B cell (primary cell): ENCODE measurements at regions not wholly inside any gene's neighbourhood (a gene's known extent, or its start where the extent isn't known, plus 50 kb on each side); places are given as distances from the start of the nearest gene placed in this dataset.
"Not testable (repeated sequence)": the region's sequence is repeated elsewhere in the genome, so short reads cannot be mapped to it uniquely, and the experiment has no call there.

Experiments used
- ATAC-seq: fragments of 200-7000 bp; cut with Tn5 transposase; one replicate; pipeline ENCODE4 v1.10.0; 2021; ENCODE audit warnings: low read depth, mild to moderate bottlenecking, moderate number of reproducible peaks, moderate library complexity
- CTCF ChIA-PET: fragments of 350-600 bp; sonication (Branson Sonifier 250); formaldehyde crosslinking; loops from one replicate; lab custom pipeline; 2021; ENCODE audit warnings: antibody characterized with exemption, inconsistent platforms; lab: Charles Lee
- POLR2A ChIA-PET: fragments of 350-600 bp; sonication (Branson Sonifier 250); formaldehyde crosslinking; loops from one replicate; lab custom pipeline; 2021; ENCODE audit warnings: antibody characterized with exemption; lab: Charles Lee
- DNase-seq: peaks from one replicate; pipeline ENCODE4 v3.0.0; 2013
- H2AFZ ChIP-seq: 2 replicates; pipeline ENCODE4 v1.6.1; 2012; ENCODE audit warnings: mild to moderate bottlenecking, low read depth, low read length; ENCODE audit not compliant: insufficient read depth, poor library complexity, severe bottlenecking
- H3K27ac ChIP-seq, 2 donors: 1 replicate in 1 of 2; 2 replicates in 1 of 2; pipeline ENCODE4 v1.5.1; 2012 to 2013; ENCODE audit warnings: low read length in 2 of 2, mild to moderate bottlenecking in 2 of 2, moderate library complexity in 1 of 2
- H3K27me3 ChIP-seq, 4 experiments: fragments of 200-600 bp in 1 of 4; sonication (generic) in 1 of 4; replicated peaks in 1 of 4; 1 replicate in 2 of 4; 2 replicates in 2 of 4; pipeline versions ENCODE4 v1.6.1 to v1.7.0; 2013 to 2016; ENCODE audit warnings: low read length in 3 of 4, mild to moderate bottlenecking in 2 of 4, mixed read lengths in 1 of 4, moderate library complexity in 1 of 4; ENCODE audit not compliant: insufficient read depth in 4 of 4, control insufficient read depth in 3 of 4; ENCODE audit errors: control extremely low read depth in 1 of 4
- H3K36me3 ChIP-seq, 2 experiments: replicated peaks in 1 of 2; 1 replicate in 1 of 2; 2 replicates in 1 of 2; pipeline versions ENCODE4 v1.6.1 to v1.7.1; 2013; ENCODE audit warnings: low read length in 1 of 2; ENCODE audit not compliant: insufficient read depth in 2 of 2, control insufficient read depth in 1 of 2; ENCODE audit errors: control extremely low read depth in 1 of 2, extremely low read depth in 1 of 2
- H3K4me1 ChIP-seq, 2 donors: fragments of 200-600 bp in 1 of 2; sonication (generic) in 1 of 2; 1 replicate in 1 of 2; 2 replicates in 1 of 2; pipeline versions ENCODE4 v1.5.1 to v1.6.1; 2013 to 2017; ENCODE audit warnings: low read length in 2 of 2; ENCODE audit not compliant: control insufficient read depth in 2 of 2, insufficient read depth in 2 of 2
- H3K4me2 ChIP-seq: replicated peaks from 2 replicates; pipeline ENCODE3; 2012; ENCODE audit warnings: mild to moderate bottlenecking, low read depth, low read length; ENCODE audit not compliant: poor library complexity, severe bottlenecking
- H3K4me3 ChIP-seq, 5 experiments: fragments of 200-600 bp in 1 of 5; sonication (generic) in 1 of 5; 1 replicate in 3 of 5; 2 replicates in 2 of 5; pipeline versions ENCODE4 v1.5.1 to v1.7.0; 2011 to 2016; ENCODE audit warnings: low read length in 4 of 5, mild to moderate bottlenecking in 4 of 5, low read depth in 2 of 5, control low read depth in 1 of 5, moderate library complexity in 1 of 5; ENCODE audit not compliant: insufficient read depth in 1 of 5; ENCODE audit errors: control extremely low read depth in 1 of 5, extremely low read depth in 1 of 5
- H3K79me2 ChIP-seq: fragments of 200-600 bp; sonication (generic); one replicate; pipeline ENCODE4 v1.6.0; 2016; ENCODE audit warnings: low read length; ENCODE audit not compliant: control insufficient read depth, insufficient read depth
- H3K9ac ChIP-seq: fragments of 200-600 bp; sonication (generic); 2 replicates; pipeline ENCODE4 v1.6.1; 2017; ENCODE audit warnings: mild to moderate bottlenecking, low read length, moderate library complexity
- H3K9me3 ChIP-seq, 3 donors: one replicate each; pipeline versions ENCODE4 v1.6.1 to v1.7.1; 2013; ENCODE audit warnings: low read length in 2 of 3; ENCODE audit not compliant: control insufficient read depth in 2 of 3, insufficient read depth in 1 of 3; ENCODE audit errors: control extremely low read depth in 1 of 3
- H4K20me1 ChIP-seq: 2 replicates; pipeline ENCODE4 v1.6.0; 2012; ENCODE audit warnings: mild to moderate bottlenecking, low read length; ENCODE audit not compliant: insufficient read depth, control insufficient read depth, poor library complexity, severe bottlenecking
- H3K27ac Mint-ChIP-seq: one replicate; pipeline ENCODE4 v1.8.0; 2021; ENCODE audit warnings: mixed read lengths
- H3K27me3 Mint-ChIP-seq: one replicate; pipeline ENCODE4 v1.8.0; 2021; ENCODE audit warnings: mixed read lengths
- H3K4me1 Mint-ChIP-seq: one replicate; pipeline ENCODE4 v1.8.0; 2021; ENCODE audit warnings: mixed read lengths
- H3K4me3 Mint-ChIP-seq: one replicate; pipeline ENCODE4 v1.8.0; 2021; ENCODE audit warnings: mixed read lengths
- H3K9me3 Mint-ChIP-seq: one replicate; pipeline ENCODE4 v1.8.0; 2022; ENCODE audit warnings: mixed read lengths; ENCODE audit not compliant: insufficient read depth
- CTCF ChIP-seq: fragments of 200-600 bp; IDR thresholded peaks from one replicate; pipeline ENCODE4 v1.8.0; 2022; ENCODE audit warnings: antibody characterized with exemption, mild to moderate bottlenecking
- EZH2 ChIP-seq: IDR thresholded peaks from 2 replicates; pipeline ENCODE4 v1.6.1; 2012; ENCODE audit warnings: borderline replicate concordance, low read depth, mild to moderate bottlenecking, moderate library complexity, low read length; ENCODE audit not compliant: insufficient read depth, poor library complexity, severe bottlenecking
- WGBS: methylation state at CpG from one replicate; pipeline ENCODE4 v1.1.5; 2013; ENCODE audit warnings: missing lambda C conversion rate; ENCODE audit not compliant: insufficient coverage; 5-methylcytosine and 5-hydroxymethylcytosine counted together
- intact Hi-C: fragments of 100-400 bp; cut with micrococcal nuclease; formaldehyde crosslinking; loops from one replicate; pipeline ENCODE4 v1.10.0; 2022

GRCh38 chr5:116872986-116873385, 298.4 kb upstream of the SEMA6A start:
- POLR2A ChIA-PET: no interaction called here
- H3K9me3 Mint-ChIP-seq: no peaks in the 10 kb centered on the region
- Histone ChIP-seq H3K27ac (no peak overlapping the region), H3K4me2 (no peak overlapping the region), H3K27me3 (no peaks in the 10 kb centered on the region), H3K9ac (no peak overlapping the region), H3K79me2 (no peaks in the 10 kb centered on the region), H3K9me3 (peaks cover 0 to 9% (median 0%) of the 10 kb centered on the region in 3 donors), H3K4me1 (no peaks in the 10 kb centered on the region), H2AFZ (no peak overlapping the region), H3K4me3 (no peak overlapping the region), H4K20me1 (no peaks in the 10 kb centered on the region), H3K36me3 (no peaks in the 10 kb centered on the region)
- CTCF ChIA-PET: no interaction called here
- H3K27ac Mint-ChIP-seq: no peak overlapping the region
- ATAC-seq (no peak), DNase-seq (no peak)
- H3K4me1 Mint-ChIP-seq: no peaks in the 10 kb centered on the region
- no peak for TF ChIP-seq EZH2
- TF ChIP-seq CTCF: no peak
- intact Hi-C loops: no loop called here
- H3K27me3 Mint-ChIP-seq: peaks cover 3% of the 10 kb centered on the region
- H3K4me3 Mint-ChIP-seq: no peak overlapping the region
- WGBS: no CpG with 5 or more reads among the region's 1 CpG

GRCh38 chr5:116872486-116872885, 297.9 kb upstream of the SEMA6A start:
- Histone ChIP-seq H3K36me3 (no peaks in the 10 kb centered on the region), H3K9me3 (peaks cover 0 to 9% (median 0%) of the 10 kb centered on the region in 3 donors), H4K20me1 (no peaks in the 10 kb centered on the region), H3K4me3 (no peak overlapping the region), H3K27me3 (no peaks in the 10 kb centered on the region), H3K27ac (no peak overlapping the region), H3K79me2 (no peaks in the 10 kb centered on the region), H2AFZ (no peak overlapping the region), H3K9ac (no peak overlapping the region), H3K4me1 (no peaks in the 10 kb centered on the region), H3K4me2 (no peak overlapping the region)
- intact Hi-C loops: no loop called here
- no peaks in the 10 kb centered on the region for H3K27me3 Mint-ChIP-seq
- no peaks in the 10 kb centered on the region for H3K9me3 Mint-ChIP-seq
- no peak overlapping the region for H3K4me3 Mint-ChIP-seq
- ChIA-PET POLR2A (no interaction called here), CTCF (no interaction called here)
- DNase-seq: no peak
- no peak for ATAC-seq
- no peak overlapping the region for H3K27ac Mint-ChIP-seq
- no peak for TF ChIP-seq EZH2
- no peak for TF ChIP-seq CTCF
- WGBS: 100% methylated on average over 1 of the region's 2 CpGs
- no peaks in the 10 kb centered on the region for H3K4me1 Mint-ChIP-seq

GRCh38 chr5:116867825-116868224, 293.2 kb upstream of the SEMA6A start:
- H3K27ac ChIP-seq, H2AFZ ChIP-seq, H3K9ac ChIP-seq, H3K9me3 ChIP-seq, H3K4me1 Mint-ChIP-seq, H3K4me3 Mint-ChIP-seq, H3K9me3 Mint-ChIP-seq, H3K36me3 ChIP-seq, H3K27me3 ChIP-seq, intact Hi-C loops, H3K27ac Mint-ChIP-seq, POLR2A ChIA-PET, H3K27me3 Mint-ChIP-seq, H3K4me2 ChIP-seq, H4K20me1 ChIP-seq, H3K4me1 ChIP-seq, ATAC-seq, DNase-seq, CTCF ChIA-PET, H3K79me2 ChIP-seq, H3K4me3 ChIP-seq: not testable (repeated sequence)
- WGBS: 90% methylated on average over 5 of the region's 6 CpGs
